ENCODE measurements at regions not wholly inside any gene's neighbourhood (a gene's known extent, or its start where the extent isn't known, plus 50 kb on each side); places are given as distances from the start of the nearest gene placed in this dataset.
"Not testable (repeated sequence)": the region's sequence is repeated elsewhere in the genome, so short reads cannot be mapped to it uniquely, and the experiment has no call there.

GRCh38 chr18:10114717-10115463, 201.1 kb downstream of the VAPA start:
- DNase-seq (ENCODE audit: low read depth in 4 of 4, low spot score in 2 of 4) = no peak

- DNase-seq (ENCODE audit: low read depth in 4 of 4, low spot score in 2 of 4) = no peak
Measured at GRCh38 chr18:10116574-10116973, 202.8 kb downstream of the VAPA start.

GRCh38 chr18:10119528-10119927, 205.7 kb downstream of the VAPA start:
- DNase-seq (ENCODE audit: low read depth in 4 of 4, low spot score in 2 of 4) = no peak

GRCh38 chr18:10119991-10120390, 206.2 kb downstream of the VAPA start:
- DNase-seq (ENCODE audit: low read depth in 4 of 4, low spot score in 2 of 4) = no peak

DNA sequence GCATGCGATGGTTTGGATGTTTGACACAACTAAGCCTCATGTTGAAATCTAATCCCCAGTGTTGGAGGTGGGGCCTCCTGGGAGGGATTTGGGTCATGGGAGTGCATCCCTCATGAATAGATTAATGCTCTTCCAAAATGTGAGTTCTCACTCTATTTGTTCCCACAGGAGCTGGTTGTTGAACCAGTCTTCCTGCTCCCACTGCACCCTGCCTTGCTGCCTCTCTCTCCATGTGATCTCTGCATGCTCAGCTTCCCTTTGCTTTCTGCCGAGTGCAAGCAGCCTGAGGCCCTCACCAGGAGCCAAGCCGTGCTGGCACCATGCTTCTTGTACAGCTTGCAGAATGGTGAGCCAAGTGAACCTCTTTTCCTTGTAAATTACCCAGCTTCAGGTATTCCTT, 206.8 kb downstream of the VAPA start:
- DNase-seq (ENCODE audit: low read depth in 4 of 4, low spot score in 2 of 4) = no peak

GRCh38 chr18:10121028-10121427, 207.2 kb downstream of the VAPA start:
- no peak for DNase-seq (ENCODE audit: low read depth in 4 of 4, low spot score in 2 of 4)

DNA sequence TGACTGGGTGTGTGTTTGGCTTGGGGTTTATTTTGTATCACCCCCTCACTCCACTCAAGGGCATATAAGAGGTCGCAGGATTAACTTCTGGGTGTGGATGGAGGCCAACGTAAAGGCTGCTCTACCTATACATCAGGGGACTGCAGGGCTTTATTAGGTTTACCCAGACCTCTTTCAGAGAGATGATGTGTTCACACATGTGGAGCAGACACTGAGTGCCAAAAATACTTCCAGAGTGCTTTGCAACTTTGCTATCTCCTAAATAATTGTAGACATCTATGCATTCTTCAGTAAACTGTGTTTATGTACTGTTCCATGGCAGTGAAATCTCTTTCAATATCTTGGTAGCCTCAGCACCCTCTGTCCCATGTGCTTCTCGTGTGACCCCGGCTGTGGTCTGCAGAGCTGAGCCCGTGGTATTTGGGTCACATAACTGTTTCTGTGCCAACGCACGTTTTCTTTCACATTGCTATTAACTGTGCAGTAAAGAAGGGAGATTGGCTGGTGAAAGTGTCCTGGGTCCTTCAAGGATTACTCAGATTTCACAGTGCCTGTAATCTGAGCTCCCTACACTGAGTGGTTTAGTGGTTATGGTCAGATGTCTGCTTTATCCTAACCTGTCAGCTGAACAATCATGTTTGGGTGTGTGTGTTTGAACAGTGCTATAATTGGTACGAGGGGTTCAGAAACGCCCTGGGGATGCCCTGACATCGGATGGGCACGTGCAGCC, 208.1 kb downstream of the VAPA start:
- DNase-seq (ENCODE audit: low read depth in 4 of 4, low spot score in 2 of 4) = no peak

- DNase-seq (ENCODE audit: low read depth in 4 of 4, low spot score in 2 of 4) = no peak
Measured at GRCh38 chr18:10122988-10123950, 209.5 kb downstream of the VAPA start.

GRCh38 chr18:10124071-10124470, 210.3 kb downstream of the VAPA start:
- DNase-seq (ENCODE audit: low read depth in 4 of 4, low spot score in 2 of 4) = no peak

DNA sequence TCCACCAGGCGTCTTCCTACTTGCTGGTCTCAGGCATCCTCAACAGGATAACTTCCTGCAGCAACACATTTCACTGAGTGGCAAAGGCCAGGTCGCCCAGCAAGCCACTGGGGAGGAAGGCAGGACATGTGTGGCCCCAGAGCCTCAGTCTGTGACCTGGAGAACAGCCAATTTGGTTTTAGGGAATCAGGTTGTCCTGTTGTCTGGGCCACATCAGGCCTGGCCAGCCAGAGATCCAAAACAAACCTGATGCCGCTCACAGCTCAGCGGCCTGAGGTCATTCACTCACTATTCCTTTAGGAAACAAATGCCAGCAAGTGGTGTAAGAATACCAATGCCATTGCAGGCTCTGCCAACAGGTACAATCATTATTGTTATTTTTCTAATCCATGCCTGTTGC, 210.7 kb downstream of the VAPA start:
- DNase-seq (ENCODE audit: low read depth in 4 of 4, low spot score in 2 of 4) = no peak

GRCh38 chr18:10124967-10125366, 211.2 kb downstream of the VAPA start:
- DNase-seq (ENCODE audit: low read depth in 4 of 4, low spot score in 2 of 4) = no peak

GRCh38 chr18:10127729-10128128, 213.9 kb downstream of the VAPA start:
- no peak for DNase-seq (ENCODE audit: low read depth in 4 of 4, low spot score in 2 of 4)

GRCh38 chr18:10128921-10129501, 215.2 kb downstream of the VAPA start:
- no peak for DNase-seq (ENCODE audit: low read depth in 4 of 4, low spot score in 2 of 4)

DNA sequence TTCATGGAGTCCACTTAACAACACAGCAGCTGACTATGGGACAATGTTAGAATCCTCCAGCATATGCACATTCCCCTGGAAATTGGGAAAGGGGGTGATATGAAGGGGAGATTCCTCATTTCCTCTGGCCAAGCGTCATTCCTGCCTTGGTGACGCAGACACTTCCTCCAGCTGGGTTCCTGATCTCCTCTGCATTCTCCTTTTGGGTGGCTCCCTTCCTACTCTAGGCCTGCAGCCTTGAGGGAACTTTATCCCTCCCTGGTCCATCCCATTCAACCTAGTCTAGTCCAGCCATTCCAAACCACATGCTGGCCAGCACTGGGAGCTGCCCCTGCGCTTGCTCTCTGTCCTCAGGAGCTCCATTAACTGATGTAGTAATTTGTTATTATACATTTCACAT, 216.8 kb downstream of the VAPA start:
- no peak for DNase-seq (ENCODE audit: low read depth in 4 of 4, low spot score in 2 of 4)

DNA sequence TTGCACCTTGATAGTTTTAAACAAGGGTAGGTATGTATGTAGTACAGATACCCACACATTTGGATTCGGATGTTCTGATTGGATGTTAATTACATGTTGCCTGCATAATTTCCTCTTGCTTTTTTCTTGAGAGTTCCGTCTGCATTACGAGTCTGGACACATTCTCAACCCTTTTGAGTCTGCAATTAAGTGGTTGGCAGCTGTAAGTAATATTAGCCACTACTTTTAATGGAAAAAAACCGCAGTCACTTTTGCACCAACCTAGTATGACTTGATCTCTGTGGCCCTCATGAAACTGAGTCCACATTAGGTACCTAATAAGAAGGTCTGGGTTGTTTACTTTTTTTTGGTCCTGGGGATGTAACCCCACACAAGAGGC, 217.3 kb downstream of the VAPA start:
- DNase-seq (ENCODE audit: low read depth in 4 of 4, low spot score in 2 of 4) = no peak

DNA sequence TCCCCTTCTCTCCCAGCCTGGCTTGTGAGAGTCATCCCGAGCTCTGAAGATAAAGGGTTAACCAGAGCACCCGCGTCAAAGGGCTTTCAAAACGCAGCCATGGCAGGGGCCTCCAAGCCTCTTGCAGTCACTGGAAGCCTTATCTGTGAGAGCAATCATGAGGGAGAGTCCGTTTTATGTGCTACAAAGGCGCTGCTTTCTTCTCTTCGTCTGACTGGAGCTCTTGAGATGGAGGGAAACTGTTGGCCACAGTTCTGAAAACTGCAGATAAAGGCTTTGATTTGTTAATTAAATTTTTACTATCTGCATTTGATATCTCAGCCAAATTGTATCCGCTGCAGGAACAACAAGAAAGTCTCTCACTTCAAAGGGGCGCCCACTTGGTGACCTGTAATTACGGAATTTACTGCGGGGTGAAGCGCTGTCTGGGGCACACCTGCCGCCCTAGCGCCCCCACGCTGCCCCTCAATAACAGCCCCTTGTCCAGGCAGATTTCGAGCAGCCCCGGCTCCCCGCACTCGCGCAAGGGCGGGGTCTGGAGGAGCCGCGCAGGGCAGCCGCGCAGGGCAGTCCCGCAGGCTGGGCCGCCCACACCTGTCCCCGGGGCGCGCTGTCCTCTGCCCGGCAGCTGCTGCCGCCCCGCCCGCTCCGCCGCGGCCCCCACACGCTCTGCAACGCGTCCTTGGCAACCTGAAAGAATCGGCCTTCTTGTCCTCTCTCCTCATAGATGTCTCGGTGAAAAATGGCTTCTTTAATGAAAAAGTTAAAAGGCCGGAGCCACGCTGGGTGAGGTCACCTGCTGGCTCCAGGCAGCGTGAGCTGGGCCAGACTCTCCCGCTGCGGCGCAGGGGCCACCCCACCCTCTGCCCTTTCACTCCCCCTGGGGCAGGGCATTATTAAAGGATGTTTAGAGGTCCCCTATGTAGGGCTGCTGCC, 217.9 kb downstream of the VAPA start:
- peak; percentile 37 to 64 (median 54) for DNase-seq (ENCODE audit: low read depth in 4 of 4, low spot score in 2 of 4)

GRCh38 chr18:10133516-10133915, 219.7 kb downstream of the VAPA start:
- no peak for DNase-seq (ENCODE audit: low read depth in 4 of 4, low spot score in 2 of 4)

DNA sequence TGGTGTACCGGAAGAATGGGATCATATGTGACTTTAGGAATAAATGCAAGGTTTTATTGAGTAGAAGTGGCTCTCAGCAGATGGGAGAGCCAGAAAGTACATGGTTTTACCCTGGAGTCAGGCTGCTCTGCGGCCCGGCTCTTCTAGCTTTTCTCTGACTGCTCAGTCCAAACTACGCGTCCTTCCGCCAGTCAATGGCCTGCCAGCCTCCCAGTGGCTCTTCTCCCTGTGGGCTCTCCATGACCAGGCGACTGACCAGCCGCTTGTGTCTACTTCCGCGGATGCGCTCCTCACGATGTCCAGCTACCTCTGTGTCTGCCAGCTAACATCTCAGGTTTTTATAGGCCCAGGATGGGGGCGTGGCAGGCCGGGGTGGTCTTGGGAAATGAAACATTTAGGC, 220.4 kb downstream of the VAPA start:
- DNase-seq (ENCODE audit: low read depth in 4 of 4, low spot score in 2 of 4) = no peak

DNA sequence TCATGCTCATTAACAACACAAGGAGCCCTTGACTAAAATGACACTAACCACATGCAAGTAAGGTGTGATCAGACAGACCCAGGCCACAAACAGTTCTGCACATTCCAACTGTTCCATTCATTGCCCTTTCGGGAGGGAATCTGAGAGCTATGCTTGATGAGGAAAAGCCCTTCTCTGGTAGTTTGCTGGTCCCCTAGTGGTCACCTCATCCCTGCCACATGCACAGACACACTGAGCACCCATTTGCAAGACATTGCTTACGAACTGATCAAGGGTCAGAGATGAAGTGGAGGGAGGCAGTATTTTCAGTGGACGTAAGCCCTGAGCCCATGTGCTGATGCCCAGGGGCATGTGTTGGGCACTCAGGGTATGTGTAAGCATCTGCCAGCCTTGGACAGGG, 220.9 kb downstream of the VAPA start:
- not testable (repeated sequence) for DNase-seq (ENCODE audit: low read depth in 4 of 4, low spot score in 2 of 4)

Data from left renal cortex interstitium (tissue), 4 donors.